ENCODE measurements at regions not wholly inside any gene's neighbourhood (a gene's known extent, or its start where the extent isn't known, plus 50 kb on each side); places are given as distances from the start of the nearest gene placed in this dataset.

DNA sequence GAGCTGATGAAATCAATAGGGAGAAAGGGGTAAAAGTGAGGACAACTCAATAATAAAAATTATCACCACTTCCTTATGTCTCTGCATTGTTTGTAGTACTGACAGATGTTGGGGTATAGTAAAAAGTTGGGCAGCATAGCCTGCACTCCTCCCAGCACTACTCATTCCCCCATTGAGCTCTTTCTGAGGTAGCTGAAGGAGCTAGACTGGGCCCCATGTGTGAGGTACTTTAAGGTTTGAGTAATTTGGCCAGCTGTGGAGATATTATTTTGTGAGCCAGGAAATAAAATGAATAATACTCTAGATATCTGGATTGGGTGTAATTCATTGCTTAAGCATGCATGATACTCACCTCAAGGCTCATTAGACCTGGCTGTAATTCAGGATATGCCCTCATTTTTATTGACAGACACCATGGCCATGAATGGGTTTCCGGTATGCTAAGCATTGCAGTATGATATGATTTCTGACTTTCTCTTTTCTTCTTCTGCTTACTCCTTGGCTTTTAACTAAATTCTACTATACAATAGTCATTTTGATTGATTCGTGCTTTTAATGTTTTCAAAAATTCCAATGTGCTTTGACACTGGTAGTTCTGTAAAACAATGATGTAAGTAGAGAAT, 283.9 kb upstream of the RIMS1 start:
- Histone ChIP-seq H3K4me3 (ENCODE audit: low read depth, low read length) (no peak overlapping the region), H3K36me3 (ENCODE audit: control insufficient read depth in 2 of 2, insufficient read depth in 1 of 2, low read length in 2 of 2) (no peaks in the 10 kb centered on the region), H3K9me3 (ENCODE audit: control insufficient read depth, insufficient read depth, low read depth, low read length) (no peaks in the 10 kb centered on the region), H3K27ac (ENCODE audit: extremely low read depth, low read depth, low read length) (no peak overlapping the region), H3K4me1 (ENCODE audit: control insufficient read depth, insufficient read depth, low read length) (no peaks in the 10 kb centered on the region)
- ChIA-PET CTCF (interaction anchor here (1.5 kb wide), 1 partner anchor 69 kb away, joined by 4 read pairs; no protein-coding TSS in a partner anchor), POLR2A (no interaction called here)
- TF ChIP-seq ZNF146 (tag by site-specific recombination; IDR thresholded peaks at IDR 0.05) = no peak
- no peak for TF ChIP-seq ZNF658 (tag by site-specific recombination; IDR thresholded peaks at IDR 0.05)
- TF ChIP-seq KLF10 (tag by site-specific recombination; IDR thresholded peaks at IDR 0.05) = no peak
- no peak for TF ChIP-seq ZBTB1 (tag by site-specific recombination; IDR thresholded peaks at IDR 0.05)
- TF ChIP-seq, protein P1, sequence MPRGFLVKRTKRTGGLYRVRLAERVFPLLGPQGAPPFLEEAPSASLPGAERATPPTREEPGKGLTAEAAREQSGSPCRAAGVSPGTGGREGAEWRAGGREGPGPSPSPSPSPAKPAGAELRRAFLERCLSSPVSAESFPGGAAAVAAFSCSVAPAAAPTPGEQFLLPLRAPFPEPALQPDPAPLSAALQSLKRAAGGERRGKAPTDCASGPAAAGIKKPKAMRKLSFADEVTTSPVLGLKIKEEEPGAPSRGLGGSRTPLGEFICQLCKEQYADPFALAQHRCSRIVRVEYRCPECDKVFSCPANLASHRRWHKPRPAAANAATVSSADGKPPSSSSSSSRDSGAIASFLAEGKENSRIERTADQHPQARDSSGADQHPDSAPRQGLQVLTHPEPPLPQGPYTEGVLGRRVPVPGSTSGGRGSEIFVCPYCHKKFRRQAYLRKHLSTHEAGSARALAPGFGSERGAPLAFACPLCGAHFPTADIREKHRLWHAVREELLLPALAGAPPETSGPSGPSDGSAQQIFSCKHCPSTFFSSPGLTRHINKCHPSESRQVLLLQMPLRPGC (tag by site-specific recombination; IDR thresholded peaks at IDR 0.05) = no peak
- TF ChIP-seq, protein P2, sequence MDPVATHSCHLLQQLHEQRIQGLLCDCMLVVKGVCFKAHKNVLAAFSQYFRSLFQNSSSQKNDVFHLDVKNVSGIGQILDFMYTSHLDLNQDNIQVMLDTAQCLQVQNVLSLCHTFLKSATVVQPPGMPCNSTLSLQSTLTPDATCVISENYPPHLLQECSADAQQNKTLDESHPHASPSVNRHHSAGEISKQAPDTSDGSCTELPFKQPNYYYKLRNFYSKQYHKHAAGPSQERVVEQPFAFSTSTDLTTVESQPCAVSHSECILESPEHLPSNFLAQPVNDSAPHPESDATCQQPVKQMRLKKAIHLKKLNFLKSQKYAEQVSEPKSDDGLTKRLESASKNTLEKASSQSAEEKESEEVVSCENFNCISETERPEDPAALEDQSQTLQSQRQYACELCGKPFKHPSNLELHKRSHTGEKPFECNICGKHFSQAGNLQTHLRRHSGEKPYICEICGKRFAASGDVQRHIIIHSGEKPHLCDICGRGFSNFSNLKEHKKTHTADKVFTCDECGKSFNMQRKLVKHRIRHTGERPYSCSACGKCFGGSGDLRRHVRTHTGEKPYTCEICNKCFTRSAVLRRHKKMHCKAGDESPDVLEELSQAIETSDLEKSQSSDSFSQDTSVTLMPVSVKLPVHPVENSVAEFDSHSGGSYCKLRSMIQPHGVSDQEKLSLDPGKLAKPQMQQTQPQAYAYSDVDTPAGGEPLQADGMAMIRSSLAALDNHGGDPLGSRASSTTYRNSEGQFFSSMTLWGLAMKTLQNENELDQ (tag by site-specific recombination; IDR thresholded peaks at IDR 0.05; ENCODE audit: low read depth) = no peak
- TF ChIP-seq, protein P3, sequence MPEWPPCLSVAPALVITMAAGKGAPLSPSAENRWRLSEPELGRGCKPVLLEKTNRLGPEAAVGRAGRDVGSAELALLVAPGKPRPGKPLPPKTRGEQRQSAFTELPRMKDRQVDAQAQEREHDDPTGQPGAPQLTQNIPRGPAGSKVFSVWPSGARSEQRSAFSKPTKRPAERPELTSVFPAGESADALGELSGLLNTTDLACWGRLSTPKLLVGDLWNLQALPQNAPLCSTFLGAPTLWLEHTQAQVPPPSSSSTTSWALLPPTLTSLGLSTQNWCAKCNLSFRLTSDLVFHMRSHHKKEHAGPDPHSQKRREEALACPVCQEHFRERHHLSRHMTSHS (tag by site-specific recombination; IDR thresholded peaks at IDR 0.05) = no peak
- no peak for TF ChIP-seq IKZF3 (tag by site-specific recombination; IDR thresholded peaks at IDR 0.05)
- no peak for TF ChIP-seq ZNF302 (tag by site-specific recombination; IDR thresholded peaks at IDR 0.05; ENCODE audit: low read depth)
- TF ChIP-seq ZNF37A (tag by site-specific recombination; IDR thresholded peaks at IDR 0.05) = no peak
- no peak for TF ChIP-seq GLIS2 (tag by site-specific recombination; IDR thresholded peaks at IDR 0.05)
- TF ChIP-seq ZNF610 (tag by site-specific recombination; IDR thresholded peaks at IDR 0.05; ENCODE audit: borderline replicate concordance) = no peak
- TF ChIP-seq GLI4 (tag by site-specific recombination; IDR thresholded peaks at IDR 0.05) = no peak
- no peak for TF ChIP-seq ZNF677 (tag by site-specific recombination; IDR thresholded peaks at IDR 0.05)
- no peak for TF ChIP-seq ZNF324 (tag by site-specific recombination; IDR thresholded peaks at IDR 0.05)
- no peak for TF ChIP-seq TCF7L2 (IDR thresholded peaks at IDR 0.05; ENCODE audit: borderline replicate concordance, low read depth, low read length)

- no peak overlapping the region for H3K4me3 ChIP-seq (ENCODE audit: low read depth, low read length)
- H3K4me1 ChIP-seq (ENCODE audit: control insufficient read depth, insufficient read depth, low read length) = no peaks in the 10 kb centered on the region
- H3K9me3 ChIP-seq (ENCODE audit: control insufficient read depth, insufficient read depth, low read depth, low read length) = no peaks in the 10 kb centered on the region
- CTCF ChIA-PET = no interaction called here
- no peak overlapping the region for H3K27ac ChIP-seq (ENCODE audit: extremely low read depth, low read depth, low read length)
- H3K36me3 ChIP-seq (ENCODE audit: control insufficient read depth in 2 of 2, insufficient read depth in 1 of 2, low read length in 2 of 2) = no peaks in the 10 kb centered on the region
- POLR2A ChIA-PET = no interaction called here
- TF ChIP-seq ZBTB48 (tag by site-specific recombination; IDR thresholded peaks at IDR 0.05) (no peak), TSHZ1 (tag by site-specific recombination; IDR thresholded peaks at IDR 0.05; ENCODE audit: borderline replicate concordance) (no peak), ZFP37 (tag by site-specific recombination; IDR thresholded peaks at IDR 0.05) (no peak), ZNF175 (tag by site-specific recombination; IDR thresholded peaks at IDR 0.05) (no peak), KLF10 (tag by site-specific recombination; IDR thresholded peaks at IDR 0.05) (no peak), KLF17 (tag by site-specific recombination; IDR thresholded peaks at IDR 0.05) (no peak), ZNF121 (tag by site-specific recombination; IDR thresholded peaks at IDR 0.05) (no peak), ZNF184 (tag by site-specific recombination; IDR thresholded peaks at IDR 0.05) (no peak), GLIS2 (tag by site-specific recombination; IDR thresholded peaks at IDR 0.05) (no peak), ZNF514 (tag by site-specific recombination; IDR thresholded peaks at IDR 0.05) (no peak), ZXDB (tag by site-specific recombination; IDR thresholded peaks at IDR 0.05) (no peak)
- TF ChIP-seq, protein P4, sequence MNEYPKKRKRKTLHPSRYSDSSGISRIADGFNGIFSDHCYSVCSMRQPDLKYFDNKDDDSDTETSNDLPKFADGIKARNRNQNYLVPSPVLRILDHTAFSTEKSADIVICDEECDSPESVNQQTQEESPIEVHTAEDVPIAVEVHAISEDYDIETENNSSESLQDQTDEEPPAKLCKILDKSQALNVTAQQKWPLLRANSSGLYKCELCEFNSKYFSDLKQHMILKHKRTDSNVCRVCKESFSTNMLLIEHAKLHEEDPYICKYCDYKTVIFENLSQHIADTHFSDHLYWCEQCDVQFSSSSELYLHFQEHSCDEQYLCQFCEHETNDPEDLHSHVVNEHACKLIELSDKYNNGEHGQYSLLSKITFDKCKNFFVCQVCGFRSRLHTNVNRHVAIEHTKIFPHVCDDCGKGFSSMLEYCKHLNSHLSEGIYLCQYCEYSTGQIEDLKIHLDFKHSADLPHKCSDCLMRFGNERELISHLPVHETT (tag by site-specific recombination; IDR thresholded peaks at IDR 0.05) = no peak
Observed at GRCh38 chr6:71603021-71603420, 283.3 kb upstream of the RIMS1 start.
